ENCODE measurements at regions not wholly inside any gene's neighbourhood (a gene's known extent, or its start where the extent isn't known, plus 50 kb on each side); places are given as distances from the start of the nearest gene placed in this dataset.

DNA sequence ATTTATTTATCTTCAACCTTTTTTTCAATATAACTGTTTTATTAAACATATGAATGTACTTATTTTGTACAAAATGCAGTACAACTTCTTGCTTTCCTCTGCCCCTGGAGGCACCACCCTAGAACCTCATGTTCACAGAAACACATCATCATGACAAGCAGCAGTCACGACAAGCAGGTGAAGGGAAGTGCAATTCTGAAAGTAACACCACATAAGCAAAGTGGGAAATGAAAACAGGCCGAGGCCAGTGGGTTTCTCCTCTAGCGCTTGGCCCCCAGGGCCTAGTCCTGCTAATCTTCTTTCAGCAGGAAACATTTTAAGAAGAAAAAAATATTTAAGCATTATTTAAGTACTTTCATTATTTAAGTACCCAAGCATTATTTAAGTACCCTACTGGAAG, 598.1 kb downstream of the SH2D4B start:
- Histone ChIP-seq H3K4me2 (ENCODE audit: low read depth, low read length) (no peak overlapping the region), H3K27me3 (ENCODE audit: control insufficient read depth, insufficient read depth, low read length) (no peaks in the 10 kb centered on the region), H3K27ac (ENCODE audit: insufficient read depth, low read length) (no peak overlapping the region), H4K20me1 (ENCODE audit: insufficient read depth, low read length) (no peaks in the 10 kb centered on the region), H2AK5ac (ENCODE audit: low read depth, low read length) (no peak overlapping the region), H3K18ac (ENCODE audit: low read depth, low read length) (no peak overlapping the region), H2BK15ac (ENCODE audit: low read depth, low read length) (no peak overlapping the region), H3K79me1 (ENCODE audit: low read depth in 1 of 2, low read length in 2 of 2) (no peaks in the 10 kb centered on the region), H3K4me3 (ENCODE audit: insufficient read depth, low read depth, low read length) (no peak overlapping the region), H3K36me3 (ENCODE audit: control insufficient read depth, insufficient read depth, low read length) (no peaks in the 10 kb centered on the region), H4K91ac (ENCODE audit: insufficient read depth, low read depth, low read length) (no peak overlapping the region), H3K9ac (ENCODE audit: low read depth, low read length) (no peak overlapping the region), H3K23ac (ENCODE audit: low read depth, low read length) (no peak overlapping the region), H4K8ac (ENCODE audit: low read depth in 2 of 2, low read length in 2 of 2) (no peak overlapping the region), H2BK5ac (ENCODE audit: low read depth, low read length, poor library complexity, severe bottlenecking) (no peak overlapping the region), H3K14ac (replicated peaks; ENCODE audit: low read depth, low read length) (no peak overlapping the region), H3K4ac (ENCODE audit: low read depth, low read length) (no peak overlapping the region), H2BK120ac (ENCODE audit: low read depth, low read length) (no peak overlapping the region), H3K56ac (ENCODE audit: extremely low read depth, insufficient read depth, low read length) (no peak overlapping the region), H3K4me1 (ENCODE audit: control insufficient read depth, insufficient read depth, low read length) (no peaks in the 10 kb centered on the region), H2AK9ac (replicated peaks; ENCODE audit: low read depth, low read length, poor library complexity) (no peak overlapping the region), H2AFZ (replicated peaks; ENCODE audit: low read length, poor library complexity) (no peak overlapping the region), H3K9me3 (ENCODE audit: control insufficient read depth, insufficient read depth, low read length) (peaks cover 15% of the 10 kb centered on the region), H3K9me1 (ENCODE audit: insufficient read depth, low read length) (no peaks in the 10 kb centered on the region), H4K5ac (ENCODE audit: low read depth, low read length) (no peak overlapping the region), H2BK20ac (ENCODE audit: low read depth, low read length) (no peak overlapping the region)
- no peak for ATAC-seq (ENCODE audit: low read depth)
- dilution Hi-C loops (cut with HindIII; ENCODE audit: low sequenced_read_pairs, unreplicated experiment) (no loop called here), in situ Hi-C loops (cut with MboI; ENCODE audit: low sequenced_read_pairs) (no loop called here), intact Hi-C loops (cut with micrococcal nuclease) (no loop called here)
- ChIA-PET POLR2A (ENCODE audit: unreplicated experiment) (no interaction called here), CTCF (no interaction called here)
- WGBS, 2 experiments (ENCODE audit: extremely low coverage in 2 of 2, insufficient read length in 1 of 2) = no CpG with 5 or more reads among the region's 3 CpGs
- no peak for DNase-seq
- BruUV-seq (replicated peaks) = no TSS peak
- TF ChIP-seq MAZ (IDR thresholded peaks at IDR 0.05; ENCODE audit: borderline replicate concordance, low read depth, low read length) (no peak), CEBPB (IDR thresholded peaks at IDR 0.05; ENCODE audit: low read depth, low read length) (no peak), MAFK (IDR thresholded peaks at IDR 0.05; ENCODE audit: low read depth, low read length) (no peak), POLR2A (IDR thresholded peaks at IDR 0.05; ENCODE audit: low read depth, low read length) (no peak)
- TF ChIP-seq, protein P1, sequence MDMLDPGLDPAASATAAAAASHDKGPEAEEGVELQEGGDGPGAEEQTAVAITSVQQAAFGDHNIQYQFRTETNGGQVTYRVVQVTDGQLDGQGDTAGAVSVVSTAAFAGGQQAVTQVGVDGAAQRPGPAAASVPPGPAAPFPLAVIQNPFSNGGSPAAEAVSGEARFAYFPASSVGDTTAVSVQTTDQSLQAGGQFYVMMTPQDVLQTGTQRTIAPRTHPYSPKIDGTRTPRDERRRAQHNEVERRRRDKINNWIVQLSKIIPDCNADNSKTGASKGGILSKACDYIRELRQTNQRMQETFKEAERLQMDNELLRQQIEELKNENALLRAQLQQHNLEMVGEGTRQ (IDR thresholded peaks at IDR 0.05; ENCODE audit: low read depth, low read length) = no peak
- TF ChIP-seq, protein P2, sequence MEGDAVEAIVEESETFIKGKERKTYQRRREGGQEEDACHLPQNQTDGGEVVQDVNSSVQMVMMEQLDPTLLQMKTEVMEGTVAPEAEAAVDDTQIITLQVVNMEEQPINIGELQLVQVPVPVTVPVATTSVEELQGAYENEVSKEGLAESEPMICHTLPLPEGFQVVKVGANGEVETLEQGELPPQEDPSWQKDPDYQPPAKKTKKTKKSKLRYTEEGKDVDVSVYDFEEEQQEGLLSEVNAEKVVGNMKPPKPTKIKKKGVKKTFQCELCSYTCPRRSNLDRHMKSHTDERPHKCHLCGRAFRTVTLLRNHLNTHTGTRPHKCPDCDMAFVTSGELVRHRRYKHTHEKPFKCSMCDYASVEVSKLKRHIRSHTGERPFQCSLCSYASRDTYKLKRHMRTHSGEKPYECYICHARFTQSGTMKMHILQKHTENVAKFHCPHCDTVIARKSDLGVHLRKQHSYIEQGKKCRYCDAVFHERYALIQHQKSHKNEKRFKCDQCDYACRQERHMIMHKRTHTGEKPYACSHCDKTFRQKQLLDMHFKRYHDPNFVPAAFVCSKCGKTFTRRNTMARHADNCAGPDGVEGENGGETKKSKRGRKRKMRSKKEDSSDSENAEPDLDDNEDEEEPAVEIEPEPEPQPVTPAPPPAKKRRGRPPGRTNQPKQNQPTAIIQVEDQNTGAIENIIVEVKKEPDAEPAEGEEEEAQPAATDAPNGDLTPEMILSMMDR (conservative IDR thresholded peaks at IDR 0.05; ENCODE audit: low read depth, low read length) = no peak

Measured in IMR-90 (cell line).